ENCODE measurements at regions not wholly inside any gene's neighbourhood (a gene's known extent, or its start where the extent isn't known, plus 50 kb on each side); places are given as distances from the start of the nearest gene placed in this dataset.

- H3K27ac ChIP-seq: peak overlapping the region; percentile 96
- peak; percentile 95 for DNase-seq (ENCODE audit: low read depth, low spot score)
Measured at GRCh38 chr7:17674166-17674942, 265.9 kb downstream of the SNX13 start.

GRCh38 chr7:17674943-17675608 lies 265.2 kb downstream of the SNX13 start:
- DNase-seq (ENCODE audit: low read depth, low spot score): no peak
- H3K27ac ChIP-seq: peak overlapping the region; percentile 96

GRCh38 chr7:17677408-17677807 lies 262.9 kb downstream of the SNX13 start:
- no peak for DNase-seq (ENCODE audit: low read depth, low spot score)
- H3K27ac ChIP-seq: peak overlapping the region; percentile 96

GRCh38 chr7:17678896-17679295 lies 261.4 kb downstream of the SNX13 start:
- no peak for DNase-seq (ENCODE audit: low read depth, low spot score)
- H3K27ac ChIP-seq: peak overlapping the region; percentile 94

- no peak for DNase-seq (ENCODE audit: low read depth, low spot score)
Measured at GRCh38 chr7:17679458-17679857, 260.8 kb downstream of the SNX13 start.

GRCh38 chr7:17680026-17680425 lies 260.3 kb downstream of the SNX13 start:
- H3K27ac ChIP-seq: peak overlapping the region; percentile 94
- peak; percentile 73 for DNase-seq (ENCODE audit: low read depth, low spot score)

More at GRCh38 chr7:17679458-17679857, 260.8 kb downstream of the SNX13 start:
- H3K27ac ChIP-seq: peak overlapping the region; percentile 94

- H3K27ac ChIP-seq: peak overlapping the region; percentile 94
- no peak for DNase-seq (ENCODE audit: low read depth, low spot score)
Measured at GRCh38 chr7:17680943-17681351, 259.3 kb downstream of the SNX13 start.

- H3K27ac ChIP-seq: no peak overlapping the region
Measured at GRCh38 chr7:17681965-17682364, 258.3 kb downstream of the SNX13 start.

GRCh38 chr7:17682586-17682985 lies 257.7 kb downstream of the SNX13 start:
- H3K27ac ChIP-seq: no peak overlapping the region
- DNase-seq (ENCODE audit: low read depth, low spot score): no peak

More at GRCh38 chr7:17681965-17682364, 258.3 kb downstream of the SNX13 start:
- no peak for DNase-seq (ENCODE audit: low read depth, low spot score)

GRCh38 chr7:17685141-17685540 lies 255.2 kb downstream of the SNX13 start:
- no peak overlapping the region for H3K27ac ChIP-seq
- no peak for DNase-seq (ENCODE audit: low read depth, low spot score)

GRCh38 chr7:17687361-17687760 lies 252.9 kb downstream of the SNX13 start:
- no peak for DNase-seq (ENCODE audit: low read depth, low spot score)
- H3K27ac ChIP-seq: no peak overlapping the region

- no peak for DNase-seq (ENCODE audit: low read depth, low spot score)
- H3K27ac ChIP-seq: peak overlapping the region; percentile 84
Measured at GRCh38 chr7:17689361-17689902, 250.9 kb downstream of the SNX13 start.

- H3K27ac ChIP-seq: peak overlapping the region; percentile 84
- peak; percentile 68 for DNase-seq (ENCODE audit: low read depth, low spot score)
Measured at GRCh38 chr7:17690030-17690429, 250.3 kb downstream of the SNX13 start.

GRCh38 chr7:17696422-17696821 lies 243.9 kb downstream of the SNX13 start:
- peak overlapping the region; percentile 97 for H3K27ac ChIP-seq
- DNase-seq (ENCODE audit: low read depth, low spot score): peak; percentile 98

- peak overlapping the region; percentile 97 for H3K27ac ChIP-seq
- DNase-seq (ENCODE audit: low read depth, low spot score): no peak
Measured at GRCh38 chr7:17697128-17697881, 243.0 kb downstream of the SNX13 start.

- H3K27ac ChIP-seq: no peak overlapping the region
- DNase-seq (ENCODE audit: low read depth, low spot score): no peak
Measured at GRCh38 chr7:17699696-17700095, 240.6 kb downstream of the SNX13 start.

GRCh38 chr7:17700138-17700537 lies 240.2 kb downstream of the SNX13 start:
- no peak for DNase-seq (ENCODE audit: low read depth, low spot score)
- H3K27ac ChIP-seq: no peak overlapping the region

GRCh38 chr7:17706275-17706674 lies 234.0 kb downstream of the SNX13 start:
- DNase-seq (ENCODE audit: low read depth, low spot score): no peak
- H3K27ac ChIP-seq: no peak overlapping the region

- no peak overlapping the region for H3K27ac ChIP-seq
- DNase-seq (ENCODE audit: low read depth, low spot score): peak; percentile 12
Measured at GRCh38 chr7:17706734-17707133, 233.6 kb downstream of the SNX13 start.

GRCh38 chr7:17709127-17709526 lies 231.2 kb downstream of the SNX13 start:
- no peak for DNase-seq (ENCODE audit: low read depth, low spot score)
- H3K27ac ChIP-seq: no peak overlapping the region

- no peak overlapping the region for H3K27ac ChIP-seq
- no peak for DNase-seq (ENCODE audit: low read depth, low spot score)
Measured at GRCh38 chr7:17709599-17709998, 230.7 kb downstream of the SNX13 start.
